ENCODE measurements at regions not wholly inside any gene's neighbourhood (a gene's known extent, or its start where the extent isn't known, plus 50 kb on each side); places are given as distances from the start of the nearest gene placed in this dataset.

DNA sequence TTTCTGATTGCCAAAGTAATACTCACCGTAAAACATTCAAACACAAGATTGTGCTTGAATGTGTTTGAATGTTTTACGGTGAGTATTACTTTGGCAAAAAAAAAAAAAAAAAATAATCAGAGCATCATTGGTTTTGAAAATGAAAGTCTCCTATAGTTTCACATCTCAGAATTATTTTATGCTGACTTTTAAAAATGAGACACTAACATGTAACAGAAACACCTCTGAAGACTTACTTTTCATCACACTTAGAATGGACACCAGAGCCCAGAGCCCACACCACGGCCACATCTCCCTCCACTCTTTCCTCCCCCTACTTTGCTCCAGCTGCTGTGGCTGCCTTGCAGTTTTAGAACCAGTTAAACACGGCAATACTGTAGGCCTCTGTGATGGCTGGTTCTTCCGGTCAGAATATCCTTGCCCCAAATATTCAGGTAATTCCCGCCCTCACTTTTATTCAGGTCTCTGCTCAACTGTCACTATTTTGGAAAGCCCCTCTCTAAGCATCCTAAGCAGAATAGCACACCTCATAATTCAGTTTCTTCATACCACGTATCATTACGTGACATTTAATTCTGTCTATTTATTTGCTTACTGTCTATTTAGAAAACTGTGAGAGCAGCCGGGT lies 138.9 kb upstream of the MAX start:
- Mint-ChIP-seq H3K4me1 (peaks cover 8% of the 10 kb centered on the region), H3K27ac (no peak overlapping the region), H3K4me3 (no peak overlapping the region), H3K36me3 (ENCODE audit: low read depth) (no peaks in the 10 kb centered on the region), H3K27me3 (ENCODE audit: insufficient read depth, low read depth, poor library complexity) (peaks cover 2% of the 10 kb centered on the region), H3K9me3 (no peaks in the 10 kb centered on the region)
- no peak for ATAC-seq
- Histone ChIP-seq H3K27ac (ENCODE audit: low read depth) (no peak overlapping the region), H3K36me3 (ENCODE audit: insufficient read depth) (no peaks in the 10 kb centered on the region), H3K4me3 (no peak overlapping the region), H3K4me2 (no peak overlapping the region), H3K4me1 (ENCODE audit: insufficient read depth) (no peaks in the 10 kb centered on the region), H3K9me2 (ENCODE audit: insufficient read depth) (0 out of 2 replicates have a peak, but pooled peaks cover 5% of the 10 kb centered on the region), H3F3A (replicated peaks; ENCODE audit: low read depth) (no peaks in the 10 kb centered on the region), H2AFZ (no peak overlapping the region), H3K27me3 (ENCODE audit: insufficient read depth) (no peaks in the 10 kb centered on the region), H3K79me2 (replicated peaks; ENCODE audit: insufficient read depth) (no peaks in the 10 kb centered on the region), H4K20me1 (replicated peaks; ENCODE audit: insufficient read depth) (no peaks in the 10 kb centered on the region)
- DNase-seq (ENCODE audit: low spot score) = no peak
- TF ChIP-seq ZNF114 (CRISPR knock-in tag; IDR thresholded peaks at IDR 0.05) = no peak
- TF ChIP-seq CREB1 (CRISPR knock-in tag; IDR thresholded peaks at IDR 0.05; ENCODE audit: low read depth) = no peak
- no peak for TF ChIP-seq POLR2AphosphoS5 (IDR thresholded peaks at IDR 0.05; ENCODE audit: low read depth)

DNA sequence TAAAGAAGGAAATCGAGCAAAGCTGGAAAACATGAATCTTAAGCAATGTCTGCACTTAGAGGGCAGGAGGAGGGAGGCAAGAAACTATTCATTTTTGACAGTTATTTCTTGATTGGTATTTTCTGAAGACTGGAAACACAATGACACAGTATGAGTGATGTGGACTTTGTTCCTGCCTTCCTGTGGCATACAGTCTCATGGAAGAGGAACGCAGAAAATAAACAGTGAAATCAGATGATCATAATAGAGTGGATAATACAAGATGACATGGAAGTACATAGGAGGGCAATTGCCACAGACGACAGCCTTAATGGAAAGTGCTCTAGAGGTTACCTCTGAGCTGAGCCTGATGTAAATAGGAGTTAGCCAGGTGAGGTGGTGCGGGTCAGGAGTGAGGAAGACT lies 140.4 kb upstream of the MAX start:
- Histone ChIP-seq H3K4me3 (no peak overlapping the region), H2AFZ (no peak overlapping the region), H3K27me3 (ENCODE audit: insufficient read depth) (no peaks in the 10 kb centered on the region), H3K79me2 (replicated peaks; ENCODE audit: insufficient read depth) (no peaks in the 10 kb centered on the region), H3K4me1 (ENCODE audit: insufficient read depth) (no peaks in the 10 kb centered on the region), H3F3A (replicated peaks; ENCODE audit: low read depth) (no peaks in the 10 kb centered on the region), H3K4me2 (no peak overlapping the region), H3K9me2 (ENCODE audit: insufficient read depth) (0 out of 2 replicates have a peak, but pooled peaks cover 5% of the 10 kb centered on the region), H4K20me1 (replicated peaks; ENCODE audit: insufficient read depth) (no peaks in the 10 kb centered on the region), H3K27ac (ENCODE audit: low read depth) (no peak overlapping the region), H3K36me3 (ENCODE audit: insufficient read depth) (no peaks in the 10 kb centered on the region)
- Mint-ChIP-seq H3K27me3 (ENCODE audit: insufficient read depth, low read depth, poor library complexity) (no peaks in the 10 kb centered on the region), H3K4me3 (no peak overlapping the region), H3K36me3 (ENCODE audit: low read depth) (no peaks in the 10 kb centered on the region), H3K9me3 (no peaks in the 10 kb centered on the region), H3K27ac (no peak overlapping the region), H3K4me1 (peaks cover 8% of the 10 kb centered on the region; the same call in 2 of the 3 replicates)
- ATAC-seq (no peak), DNase-seq (ENCODE audit: low spot score) (no peak)
- TF ChIP-seq, protein P1, sequence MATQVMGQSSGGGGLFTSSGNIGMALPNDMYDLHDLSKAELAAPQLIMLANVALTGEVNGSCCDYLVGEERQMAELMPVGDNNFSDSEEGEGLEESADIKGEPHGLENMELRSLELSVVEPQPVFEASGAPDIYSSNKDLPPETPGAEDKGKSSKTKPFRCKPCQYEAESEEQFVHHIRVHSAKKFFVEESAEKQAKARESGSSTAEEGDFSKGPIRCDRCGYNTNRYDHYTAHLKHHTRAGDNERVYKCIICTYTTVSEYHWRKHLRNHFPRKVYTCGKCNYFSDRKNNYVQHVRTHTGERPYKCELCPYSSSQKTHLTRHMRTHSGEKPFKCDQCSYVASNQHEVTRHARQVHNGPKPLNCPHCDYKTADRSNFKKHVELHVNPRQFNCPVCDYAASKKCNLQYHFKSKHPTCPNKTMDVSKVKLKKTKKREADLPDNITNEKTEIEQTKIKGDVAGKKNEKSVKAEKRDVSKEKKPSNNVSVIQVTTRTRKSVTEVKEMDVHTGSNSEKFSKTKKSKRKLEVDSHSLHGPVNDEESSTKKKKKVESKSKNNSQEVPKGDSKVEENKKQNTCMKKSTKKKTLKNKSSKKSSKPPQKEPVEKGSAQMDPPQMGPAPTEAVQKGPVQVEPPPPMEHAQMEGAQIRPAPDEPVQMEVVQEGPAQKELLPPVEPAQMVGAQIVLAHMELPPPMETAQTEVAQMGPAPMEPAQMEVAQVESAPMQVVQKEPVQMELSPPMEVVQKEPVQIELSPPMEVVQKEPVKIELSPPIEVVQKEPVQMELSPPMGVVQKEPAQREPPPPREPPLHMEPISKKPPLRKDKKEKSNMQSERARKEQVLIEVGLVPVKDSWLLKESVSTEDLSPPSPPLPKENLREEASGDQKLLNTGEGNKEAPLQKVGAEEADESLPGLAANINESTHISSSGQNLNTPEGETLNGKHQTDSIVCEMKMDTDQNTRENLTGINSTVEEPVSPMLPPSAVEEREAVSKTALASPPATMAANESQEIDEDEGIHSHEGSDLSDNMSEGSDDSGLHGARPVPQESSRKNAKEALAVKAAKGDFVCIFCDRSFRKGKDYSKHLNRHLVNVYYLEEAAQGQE (IDR thresholded peaks at IDR 0.05; ENCODE audit: unreplicated experiment) = no peak
- TF ChIP-seq CREB1 (CRISPR knock-in tag; IDR thresholded peaks at IDR 0.05; ENCODE audit: low read depth) (no peak), EZH2 (IDR thresholded peaks at IDR 0.05; ENCODE audit: low read depth, unreplicated experiment) (no peak), POLR2AphosphoS5 (IDR thresholded peaks at IDR 0.05; ENCODE audit: low read depth) (no peak), ZNF114 (CRISPR knock-in tag; IDR thresholded peaks at IDR 0.05) (no peak), STAT1 (IDR thresholded peaks at IDR 0.05; ENCODE audit: unreplicated experiment) (no peak), EZH2phosphoT487 (IDR thresholded peaks at IDR 0.05; ENCODE audit: unreplicated experiment) (no peak), ZNF331 (CRISPR knock-in tag; IDR thresholded peaks at IDR 0.05; ENCODE audit: low read depth) (no peak)
- TF ChIP-seq, protein P2, sequence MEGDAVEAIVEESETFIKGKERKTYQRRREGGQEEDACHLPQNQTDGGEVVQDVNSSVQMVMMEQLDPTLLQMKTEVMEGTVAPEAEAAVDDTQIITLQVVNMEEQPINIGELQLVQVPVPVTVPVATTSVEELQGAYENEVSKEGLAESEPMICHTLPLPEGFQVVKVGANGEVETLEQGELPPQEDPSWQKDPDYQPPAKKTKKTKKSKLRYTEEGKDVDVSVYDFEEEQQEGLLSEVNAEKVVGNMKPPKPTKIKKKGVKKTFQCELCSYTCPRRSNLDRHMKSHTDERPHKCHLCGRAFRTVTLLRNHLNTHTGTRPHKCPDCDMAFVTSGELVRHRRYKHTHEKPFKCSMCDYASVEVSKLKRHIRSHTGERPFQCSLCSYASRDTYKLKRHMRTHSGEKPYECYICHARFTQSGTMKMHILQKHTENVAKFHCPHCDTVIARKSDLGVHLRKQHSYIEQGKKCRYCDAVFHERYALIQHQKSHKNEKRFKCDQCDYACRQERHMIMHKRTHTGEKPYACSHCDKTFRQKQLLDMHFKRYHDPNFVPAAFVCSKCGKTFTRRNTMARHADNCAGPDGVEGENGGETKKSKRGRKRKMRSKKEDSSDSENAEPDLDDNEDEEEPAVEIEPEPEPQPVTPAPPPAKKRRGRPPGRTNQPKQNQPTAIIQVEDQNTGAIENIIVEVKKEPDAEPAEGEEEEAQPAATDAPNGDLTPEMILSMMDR (conservative IDR thresholded peaks at IDR 0.05; ENCODE audit: low read depth in 2 of 2) = no peak
- TF ChIP-seq, protein P3, sequence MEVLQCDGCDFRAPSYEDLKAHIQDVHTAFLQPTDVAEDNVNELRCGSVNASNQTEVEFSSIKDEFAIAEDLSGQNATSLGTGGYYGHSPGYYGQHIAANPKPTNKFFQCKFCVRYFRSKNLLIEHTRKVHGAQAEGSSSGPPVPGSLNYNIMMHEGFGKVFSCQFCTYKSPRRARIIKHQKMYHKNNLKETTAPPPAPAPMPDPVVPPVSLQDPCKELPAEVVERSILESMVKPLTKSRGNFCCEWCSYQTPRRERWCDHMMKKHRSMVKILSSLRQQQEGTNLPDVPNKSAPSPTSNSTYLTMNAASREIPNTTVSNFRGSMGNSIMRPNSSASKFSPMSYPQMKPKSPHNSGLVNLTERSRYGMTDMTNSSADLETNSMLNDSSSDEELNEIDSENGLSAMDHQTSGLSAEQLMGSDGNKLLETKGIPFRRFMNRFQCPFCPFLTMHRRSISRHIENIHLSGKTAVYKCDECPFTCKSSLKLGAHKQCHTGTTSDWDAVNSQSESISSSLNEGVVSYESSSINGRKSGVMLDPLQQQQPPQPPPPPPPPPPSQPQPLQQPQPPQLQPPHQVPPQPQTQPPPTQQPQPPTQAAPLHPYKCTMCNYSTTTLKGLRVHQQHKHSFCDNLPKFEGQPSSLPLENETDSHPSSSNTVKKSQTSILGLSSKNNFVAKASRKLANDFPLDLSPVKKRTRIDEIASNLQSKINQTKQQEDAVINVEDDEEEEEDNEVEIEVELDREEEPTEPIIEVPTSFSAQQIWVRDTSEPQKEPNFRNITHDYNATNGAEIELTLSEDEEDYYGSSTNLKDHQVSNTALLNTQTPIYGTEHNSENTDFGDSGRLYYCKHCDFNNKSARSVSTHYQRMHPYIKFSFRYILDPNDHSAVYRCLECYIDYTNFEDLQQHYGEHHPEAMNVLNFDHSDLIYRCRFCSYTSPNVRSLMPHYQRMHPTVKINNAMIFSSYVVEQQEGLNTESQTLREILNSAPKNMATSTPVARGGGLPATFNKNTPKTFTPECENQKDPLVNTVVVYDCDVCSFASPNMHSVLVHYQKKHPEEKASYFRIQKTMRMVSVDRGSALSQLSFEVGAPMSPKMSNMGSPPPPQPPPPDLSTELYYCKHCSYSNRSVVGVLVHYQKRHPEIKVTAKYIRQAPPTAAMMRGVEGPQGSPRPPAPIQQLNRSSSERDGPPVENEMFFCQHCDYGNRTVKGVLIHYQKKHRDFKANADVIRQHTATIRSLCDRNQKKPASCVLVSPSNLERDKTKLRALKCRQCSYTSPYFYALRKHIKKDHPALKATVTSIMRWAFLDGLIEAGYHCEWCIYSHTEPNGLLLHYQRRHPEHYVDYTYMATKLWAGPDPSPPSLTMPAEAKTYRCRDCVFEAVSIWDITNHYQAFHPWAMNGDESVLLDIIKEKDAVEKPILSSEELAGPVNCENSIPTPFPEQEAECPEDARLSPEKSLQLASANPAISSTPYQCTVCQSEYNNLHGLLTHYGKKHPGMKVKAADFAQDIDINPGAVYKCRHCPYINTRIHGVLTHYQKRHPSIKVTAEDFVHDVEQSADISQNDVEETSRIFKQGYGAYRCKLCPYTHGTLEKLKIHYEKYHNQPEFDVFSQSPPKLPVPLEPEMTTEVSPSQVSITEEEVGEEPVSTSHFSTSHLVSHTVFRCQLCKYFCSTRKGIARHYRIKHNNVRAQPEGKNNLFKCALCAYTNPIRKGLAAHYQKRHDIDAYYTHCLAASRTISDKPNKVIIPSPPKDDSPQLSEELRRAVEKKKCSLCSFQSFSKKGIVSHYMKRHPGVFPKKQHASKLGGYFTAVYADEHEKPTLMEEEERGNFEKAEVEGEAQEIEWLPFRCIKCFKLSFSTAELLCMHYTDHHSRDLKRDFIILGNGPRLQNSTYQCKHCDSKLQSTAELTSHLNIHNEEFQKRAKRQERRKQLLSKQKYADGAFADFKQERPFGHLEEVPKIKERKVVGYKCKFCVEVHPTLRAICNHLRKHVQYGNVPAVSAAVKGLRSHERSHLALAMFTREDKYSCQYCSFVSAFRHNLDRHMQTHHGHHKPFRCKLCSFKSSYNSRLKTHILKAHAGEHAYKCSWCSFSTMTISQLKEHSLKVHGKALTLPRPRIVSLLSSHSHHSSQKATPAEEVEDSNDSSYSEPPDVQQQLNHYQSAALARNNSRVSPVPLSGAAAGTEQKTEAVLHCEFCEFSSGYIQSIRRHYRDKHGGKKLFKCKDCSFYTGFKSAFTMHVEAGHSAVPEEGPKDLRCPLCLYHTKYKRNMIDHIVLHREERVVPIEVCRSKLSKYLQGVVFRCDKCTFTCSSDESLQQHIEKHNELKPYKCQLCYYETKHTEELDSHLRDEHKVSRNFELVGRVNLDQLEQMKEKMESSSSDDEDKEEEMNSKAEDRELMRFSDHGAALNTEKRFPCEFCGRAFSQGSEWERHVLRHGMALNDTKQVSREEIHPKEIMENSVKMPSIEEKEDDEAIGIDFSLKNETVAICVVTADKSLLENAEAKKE (CRISPR knock-in tag; IDR thresholded peaks at IDR 0.05) = no peak

Measured in GM23338 (cell line).